NCI-H2196 treated with DMSO at 0.1 percent for 48 hours (cell line): ENCODE measurements at regions not wholly inside any gene's neighbourhood (a gene's known extent, or its start where the extent isn't known, plus 50 kb on each side); places are given as distances from the start of the nearest gene placed in this dataset.

Source experiments
- DNase-seq: peaks from one replicate; lab custom pipeline; 2025; ENCODE audit not compliant: unreplicated experiment; lab: John Stamatoyannopoulos, UW

DNA sequence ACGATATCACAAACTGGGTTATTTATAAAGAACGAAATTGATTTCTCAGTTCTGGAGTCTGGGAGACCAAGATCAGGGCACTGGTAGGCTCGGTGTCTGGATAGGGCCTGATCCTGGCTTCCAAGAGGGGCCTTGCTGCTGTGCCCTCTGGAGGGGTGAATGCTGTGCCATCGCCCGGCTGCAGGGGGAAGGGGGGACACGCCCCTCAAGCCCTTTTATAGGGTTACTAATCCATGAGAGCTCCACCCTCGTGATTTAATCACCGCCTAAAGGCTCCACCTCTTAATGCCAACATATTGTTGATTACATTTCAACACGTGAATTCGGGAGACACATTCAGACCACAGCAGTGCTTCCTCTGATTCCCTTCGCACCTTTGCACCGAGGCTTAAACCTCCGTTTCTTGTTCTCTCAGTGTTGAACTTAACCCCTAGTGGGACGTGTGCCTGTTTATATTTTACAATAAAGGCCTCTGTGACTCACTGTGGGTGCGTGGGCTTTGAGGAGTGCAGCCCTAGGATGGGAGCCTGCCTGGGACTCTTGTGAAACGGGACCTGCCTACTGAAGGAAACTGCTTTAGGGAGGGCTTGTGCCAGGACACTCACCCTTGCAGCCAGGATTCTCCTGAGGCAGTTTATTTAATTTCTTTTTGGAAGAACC is 52.4 kb upstream of the SPATA13 start:
- DNase-seq: no peak

DNA sequence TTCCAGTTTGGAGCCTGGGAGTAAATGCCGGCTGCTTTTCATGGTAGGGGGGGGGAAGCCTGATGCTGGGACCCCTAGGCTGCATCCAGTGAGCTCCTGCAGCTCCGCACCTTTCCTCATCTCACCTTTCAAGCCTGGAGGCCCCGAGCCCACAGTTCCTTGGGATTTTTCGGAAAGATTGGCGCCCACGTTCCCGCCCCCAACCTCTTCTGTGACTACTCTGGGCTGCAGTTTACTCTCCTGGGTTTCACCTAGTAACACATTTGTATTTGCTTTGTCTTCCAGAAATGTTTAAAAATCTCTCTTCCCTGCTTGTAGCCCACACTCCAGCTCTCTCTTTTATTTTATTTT is 51.9 kb upstream of the SPATA13 start:
- DNase-seq: no peak

DNA sequence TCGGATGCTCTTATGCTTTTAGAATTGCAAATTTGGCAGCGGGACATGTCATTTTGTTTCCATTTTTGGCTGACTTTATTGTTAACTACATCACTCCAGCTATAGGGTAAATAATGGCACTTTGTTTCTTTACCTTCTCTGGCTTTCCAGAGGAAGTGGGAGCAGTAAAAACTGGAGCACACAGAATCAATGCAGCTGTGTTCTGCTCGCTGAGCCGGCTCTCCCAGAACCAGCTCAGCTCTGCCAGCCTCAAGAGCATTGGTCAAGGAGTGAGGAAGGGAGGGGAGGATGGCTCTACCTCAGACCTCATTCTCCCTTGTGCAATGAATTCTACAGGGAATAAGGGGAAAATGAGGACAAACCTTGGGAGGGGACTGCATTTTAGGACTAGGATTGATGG is 50.5 kb upstream of the SPATA13 start:
- DNase-seq: no peak
